Muscle of back (tissue), 3 donors: ENCODE measurements at regions not wholly inside any gene's neighbourhood (a gene's known extent, or its start where the extent isn't known, plus 50 kb on each side); places are given as distances from the start of the nearest gene placed in this dataset.
"Not testable (repeated sequence)": the region's sequence is repeated elsewhere in the genome, so short reads cannot be mapped to it uniquely, and the experiment has no call there.

ENCODE experiments used
- DNase-seq, 3 donors: peaks; one replicate each; pipeline versions ENCODE4 v3.0.0 to v3.0.0-alpha.2; 2013

- DNase-seq = no peak
These were observed 61.9 kb upstream of the ATP12A start for GRCh38 chr13:24618011-24618955.

- no peak for DNase-seq
These were observed 60.9 kb upstream of the ATP12A start for GRCh38 chr13:24619282-24619681.

GRCh38 chr13:24622481-24623148 lies 57.6 kb upstream of the ATP12A start:
- not testable (repeated sequence) for DNase-seq

GRCh38 chr13:24623149-24623665 lies 57.0 kb upstream of the ATP12A start:
- DNase-seq = no peak

- no peak for DNase-seq
These were observed 55.8 kb upstream of the ATP12A start for GRCh38 chr13:24624363-24624762.

GRCh38 chr13:24624801-24625231 lies 55.4 kb upstream of the ATP12A start:
- no peak for DNase-seq

DNA sequence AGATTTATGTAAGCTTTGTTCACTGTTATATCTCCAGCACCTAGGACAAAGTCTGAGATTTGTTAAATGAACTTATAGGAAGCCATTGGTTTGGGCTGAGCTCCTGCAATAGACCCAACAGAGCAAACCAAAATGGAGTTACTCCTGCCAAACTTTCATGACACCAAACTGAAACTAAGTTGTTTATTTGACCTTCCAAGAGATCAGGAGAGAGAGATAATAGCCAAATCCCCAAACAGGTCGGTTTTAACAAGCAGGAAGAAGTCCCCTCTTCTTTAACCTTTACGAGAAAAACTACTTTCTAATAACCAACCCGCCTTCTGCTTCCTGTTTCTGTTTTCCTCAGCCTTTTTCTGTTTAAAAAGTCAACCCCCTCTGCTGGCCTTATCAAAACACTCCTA lies 54.9 kb upstream of the ATP12A start:
- no peak for DNase-seq

- no peak for DNase-seq
These were observed 54.0 kb upstream of the ATP12A start for GRCh38 chr13:24625870-24626849.

GRCh38 chr13:24627090-24627714 lies 53.0 kb upstream of the ATP12A start:
- DNase-seq = no peak

GRCh38 chr13:24627946-24628345 lies 52.3 kb upstream of the ATP12A start:
- no peak for DNase-seq

- DNase-seq = no peak
These were observed 50.9 kb upstream of the ATP12A start for GRCh38 chr13:24629320-24629719.

DNA sequence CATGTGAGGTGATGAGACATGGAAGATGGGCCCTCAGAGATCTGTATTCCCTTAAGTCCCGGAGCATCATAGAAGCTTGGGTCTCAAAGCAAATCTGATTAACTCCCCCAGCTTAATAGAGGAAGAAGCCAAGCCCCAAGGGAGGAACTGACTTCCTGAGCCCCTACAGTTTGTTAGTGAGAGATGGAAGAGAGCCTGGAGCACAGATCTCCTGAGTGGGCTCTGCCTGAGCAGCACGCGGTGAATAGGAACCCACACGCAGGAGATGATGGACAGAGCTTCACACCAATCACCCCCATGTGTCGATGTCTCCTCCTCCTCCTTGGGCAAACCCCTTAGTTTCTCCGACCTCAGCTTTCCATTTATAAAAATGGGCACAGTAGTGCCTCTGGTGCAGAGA lies 50.1 kb upstream of the ATP12A start:
- no peak for DNase-seq
